RWPE1 (cell line): ENCODE measurements at regions not wholly inside any gene's neighbourhood (a gene's known extent, or its start where the extent isn't known, plus 50 kb on each side); places are given as distances from the start of the nearest gene placed in this dataset.
"Not testable (repeated sequence)": the region's sequence is repeated elsewhere in the genome, so short reads cannot be mapped to it uniquely, and the experiment has no call there.

Experiments
- CTCF ChIA-PET: fragments of 350-600 bp; sonication (Branson Sonifier 250); formaldehyde crosslinking; extraction: SDS; loops from one replicate; lab custom pipeline; 2021; lab: Yijun Ruan, JAX
- POLR2A ChIA-PET: fragments of 400-600 bp; formaldehyde crosslinking; extraction: SDS; loops from one replicate; lab custom pipeline; 2020; ENCODE audit warnings: antibody characterized with exemption; ENCODE audit not compliant: low non-redundant PET; lab: Yijun Ruan, JAX
- DNase-seq: peaks from one replicate; pipeline ENCODE4 v3.0.0; 2012; ENCODE audit warnings: low spot score
- H3K27ac ChIP-seq: fragments of 450-650 bp; 2 replicates; pipeline ENCODE4 v1.5.1; 2017
- TF ChIP-seq, protein P1 (sequence below): fragments of 450-650 bp; conservative IDR thresholded peaks from 2 replicates; pipeline ENCODE4 v1.5.1; 2017; ENCODE audit warnings: low read depth, mild to moderate bottlenecking

DNA sequence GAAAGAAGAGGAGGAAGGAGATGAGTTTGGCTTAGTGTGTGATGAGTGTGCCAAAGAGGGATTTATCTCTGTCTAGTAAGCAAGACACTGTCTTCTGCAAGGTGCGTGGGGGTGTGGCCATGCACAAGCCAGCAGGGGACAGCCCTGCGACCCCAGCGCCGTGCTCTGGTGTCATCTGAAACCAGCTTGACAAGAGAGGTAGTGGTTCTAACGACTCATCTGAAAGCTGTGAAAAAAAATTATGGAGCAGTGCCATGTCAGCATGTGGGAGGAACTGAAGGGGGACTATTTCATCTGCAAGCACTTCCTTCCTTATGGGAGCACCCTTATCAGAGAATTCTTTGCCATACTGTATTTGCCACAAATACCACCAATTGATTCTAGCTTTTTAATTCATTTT lies 398.6 kb downstream of the PSAT1 start:
- ChIA-PET CTCF (no interaction called here), POLR2A (no interaction called here)
- no peak for DNase-seq
- TF ChIP-seq, protein P1, sequence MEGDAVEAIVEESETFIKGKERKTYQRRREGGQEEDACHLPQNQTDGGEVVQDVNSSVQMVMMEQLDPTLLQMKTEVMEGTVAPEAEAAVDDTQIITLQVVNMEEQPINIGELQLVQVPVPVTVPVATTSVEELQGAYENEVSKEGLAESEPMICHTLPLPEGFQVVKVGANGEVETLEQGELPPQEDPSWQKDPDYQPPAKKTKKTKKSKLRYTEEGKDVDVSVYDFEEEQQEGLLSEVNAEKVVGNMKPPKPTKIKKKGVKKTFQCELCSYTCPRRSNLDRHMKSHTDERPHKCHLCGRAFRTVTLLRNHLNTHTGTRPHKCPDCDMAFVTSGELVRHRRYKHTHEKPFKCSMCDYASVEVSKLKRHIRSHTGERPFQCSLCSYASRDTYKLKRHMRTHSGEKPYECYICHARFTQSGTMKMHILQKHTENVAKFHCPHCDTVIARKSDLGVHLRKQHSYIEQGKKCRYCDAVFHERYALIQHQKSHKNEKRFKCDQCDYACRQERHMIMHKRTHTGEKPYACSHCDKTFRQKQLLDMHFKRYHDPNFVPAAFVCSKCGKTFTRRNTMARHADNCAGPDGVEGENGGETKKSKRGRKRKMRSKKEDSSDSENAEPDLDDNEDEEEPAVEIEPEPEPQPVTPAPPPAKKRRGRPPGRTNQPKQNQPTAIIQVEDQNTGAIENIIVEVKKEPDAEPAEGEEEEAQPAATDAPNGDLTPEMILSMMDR = no peak
- H3K27ac ChIP-seq = no peak overlapping the region

DNA sequence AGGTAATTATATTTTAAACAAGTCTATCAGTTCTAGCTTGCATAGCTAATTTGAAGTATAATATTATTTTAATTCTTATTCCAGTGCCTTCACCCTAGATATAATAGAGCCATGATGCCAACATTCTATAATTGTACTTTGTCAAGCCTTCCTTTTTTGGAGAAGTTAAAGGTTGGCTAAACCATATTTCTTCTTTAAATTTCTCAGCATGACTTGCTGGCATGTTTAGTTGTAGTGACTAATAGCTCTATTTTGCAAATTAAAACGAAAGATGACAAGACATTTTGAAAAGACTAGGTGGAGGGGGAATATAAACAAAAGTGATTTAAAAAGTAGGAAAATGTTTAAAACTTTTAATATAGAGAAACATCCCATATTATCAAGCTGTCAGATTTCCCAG lies 400.7 kb downstream of the PSAT1 start:
- ChIA-PET CTCF (interaction anchor here (0.7 kb wide), 1 partner anchor 44 kb away, joined by 3 read pairs; no protein-coding TSS in a partner anchor), POLR2A (no interaction called here)
- H3K27ac ChIP-seq = no peak overlapping the region
- TF ChIP-seq, protein P1 = no peak
- DNase-seq = no peak

DNA sequence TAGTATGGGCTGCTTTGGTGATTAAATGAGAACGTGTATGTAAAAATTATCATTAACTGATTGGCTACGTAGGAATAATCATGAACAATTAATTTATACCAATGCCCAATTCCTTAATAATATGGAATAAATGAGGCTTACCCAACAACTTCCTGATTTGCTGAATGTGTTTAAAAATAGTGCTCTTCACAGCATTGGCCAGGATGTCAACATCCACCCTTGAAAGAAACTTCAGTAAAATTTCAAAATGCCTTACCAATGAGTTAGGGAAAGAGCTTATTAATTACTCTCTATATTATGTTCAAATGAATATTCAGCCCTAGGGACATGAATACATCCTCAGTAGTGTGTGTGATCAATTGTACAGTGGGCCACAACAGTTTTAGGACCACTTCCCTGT lies 401.4 kb downstream of the PSAT1 start:
- H3K27ac ChIP-seq = no peak overlapping the region
- CTCF ChIA-PET = interaction anchor here (0.6 to 0.7 kb wide), 3 partner anchors 24 to 467 kb away, joined by 3 to 4 read pairs (median 3); no protein-coding TSS in a partner anchor
- POLR2A ChIA-PET = no interaction called here

DNA sequence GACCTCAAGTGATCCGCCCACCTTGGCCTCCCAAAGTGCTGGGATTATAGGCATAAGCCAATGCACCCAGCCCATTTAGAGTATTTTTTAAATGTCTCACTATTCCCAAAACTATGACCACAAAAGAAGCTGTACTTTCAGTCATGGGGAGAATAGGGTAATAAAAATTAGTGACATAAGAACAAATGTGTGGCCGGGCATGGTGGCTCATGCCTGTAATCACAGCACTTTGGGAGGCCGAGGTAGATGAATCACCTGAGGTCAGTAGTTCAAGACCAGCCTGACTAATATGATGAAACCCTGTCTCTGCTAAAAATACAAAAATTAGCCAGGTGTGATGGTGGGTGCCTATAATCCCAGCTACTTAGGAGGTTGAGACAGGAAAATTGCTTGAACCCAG lies 402.3 kb downstream of the PSAT1 start:
- CTCF ChIA-PET = interaction anchor here (0.6 to 0.7 kb wide), 3 partner anchors 11 to 673 kb away, joined by 3 read pairs; no protein-coding TSS in a partner anchor
- DNase-seq, H3K27ac ChIP-seq, POLR2A ChIA-PET: not testable (repeated sequence)

More for the DNA sequence above, 401.4 kb downstream of the PSAT1 start:
- no peak for DNase-seq
- TF ChIP-seq, protein P1 = no peak

DNA sequence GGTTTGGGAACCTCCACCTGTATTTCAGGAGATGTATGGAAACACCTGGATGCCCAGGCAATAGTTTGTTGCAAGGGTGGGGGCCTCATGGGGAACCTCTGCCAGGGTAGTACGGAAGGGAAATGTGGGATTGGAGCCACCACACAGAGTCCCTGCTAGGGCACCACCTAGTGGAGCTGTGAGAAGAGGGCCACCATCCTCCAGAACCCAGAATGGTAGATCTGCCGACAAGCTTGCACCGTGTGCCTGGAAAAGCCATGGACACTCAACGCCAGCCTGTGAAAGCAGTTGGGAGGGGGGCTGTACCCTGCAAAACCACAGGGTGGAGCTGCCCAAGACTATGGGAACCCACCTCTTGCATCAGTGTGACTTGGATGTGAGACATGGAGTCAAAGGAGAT lies 407.2 kb downstream of the PSAT1 start:
- H3K27ac ChIP-seq, POLR2A ChIA-PET, DNase-seq: not testable (repeated sequence)
- CTCF ChIA-PET = interaction anchor here (0.6 kb wide), 2 partner anchors 103 to 230 kb away, joined by 3 read pairs; no protein-coding TSS in a partner anchor

DNA sequence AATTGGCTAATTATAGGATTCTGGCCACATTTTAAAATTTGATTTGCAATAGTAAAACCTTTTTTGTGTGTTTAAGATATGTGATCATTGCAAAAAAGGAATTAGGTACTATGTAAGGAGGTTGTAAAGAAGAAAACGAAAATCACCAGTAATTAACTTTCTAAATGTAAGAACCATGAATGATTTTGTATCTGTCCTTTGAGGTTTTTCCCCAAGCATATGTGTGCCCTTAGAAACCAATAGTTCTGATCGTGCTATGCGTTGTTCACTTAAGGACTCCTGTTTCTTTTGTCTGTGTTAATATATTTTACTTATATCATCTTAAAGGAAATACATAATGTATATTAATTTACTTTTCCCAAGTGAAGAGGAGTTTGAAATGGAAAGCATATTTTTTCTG lies 410.2 kb downstream of the PSAT1 start:
- ChIA-PET POLR2A (no interaction called here), CTCF (interaction anchor here (0.6 kb wide), 1 partner anchor 77 kb away, joined by 5 read pairs; no protein-coding TSS in a partner anchor)
- DNase-seq = no peak
- TF ChIP-seq, protein P1 = no peak
- no peak overlapping the region for H3K27ac ChIP-seq

DNA sequence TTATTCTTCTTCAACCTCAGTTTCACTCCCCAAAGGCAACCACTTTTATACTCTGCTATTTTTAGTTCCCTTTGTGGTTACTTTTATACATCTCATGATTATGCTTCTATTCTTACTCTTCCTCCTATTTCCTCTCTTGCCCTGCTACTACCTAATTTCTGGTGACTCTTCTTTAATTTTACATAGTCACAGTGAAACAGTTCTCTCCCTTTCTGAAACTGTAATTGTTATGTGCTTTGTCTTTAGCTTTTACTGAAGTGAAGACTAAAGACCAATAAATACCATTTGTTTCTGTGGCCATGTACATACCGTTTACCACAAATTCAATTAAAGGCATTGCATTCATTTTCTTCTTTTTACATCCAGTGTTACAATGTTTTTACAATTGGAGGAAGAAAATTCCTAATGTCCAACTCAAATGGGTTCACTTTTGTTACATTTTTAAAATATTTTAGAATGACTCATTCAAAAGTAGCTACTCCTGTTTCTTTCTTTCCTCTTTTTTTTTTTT lies 410.6 kb downstream of the PSAT1 start:
- DNase-seq = peak; percentile 6
- H3K27ac ChIP-seq = no peak overlapping the region
- POLR2A ChIA-PET = no interaction called here
- CTCF ChIA-PET = interaction anchor here (0.6 to 1.1 kb wide), 3 partner anchors 24 to 105 kb away, joined by 3 to 8 read pairs (median 5); no protein-coding TSS in a partner anchor
- TF ChIP-seq, protein P1 = no peak
